ENCODE measurements at regions not wholly inside any gene's neighbourhood (a gene's known extent, or its start where the extent isn't known, plus 50 kb on each side); places are given as distances from the start of the nearest gene placed in this dataset.
"Not testable (repeated sequence)": the region's sequence is repeated elsewhere in the genome, so short reads cannot be mapped to it uniquely, and the experiment has no call there.

DNA sequence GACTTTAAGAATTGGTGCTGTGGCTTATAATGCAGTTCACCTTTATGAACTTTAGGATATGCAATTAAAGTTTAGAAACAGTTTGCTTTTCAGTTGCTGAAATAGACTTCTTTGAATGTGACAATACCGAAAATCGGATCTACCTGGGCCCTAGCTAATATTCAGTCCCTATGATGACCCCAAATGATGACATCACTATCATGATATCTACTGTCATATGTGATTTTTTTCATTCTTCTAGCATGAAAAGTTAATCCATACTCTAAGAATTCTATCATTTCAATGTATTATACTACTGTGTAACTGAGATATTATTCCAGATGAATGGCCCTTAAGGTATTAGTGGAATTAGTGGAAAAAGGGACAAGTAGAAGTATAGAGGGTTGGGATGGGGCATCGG lies 487.2 kb upstream of the TUSC1 start:
- DNase-seq: no peak

DNA sequence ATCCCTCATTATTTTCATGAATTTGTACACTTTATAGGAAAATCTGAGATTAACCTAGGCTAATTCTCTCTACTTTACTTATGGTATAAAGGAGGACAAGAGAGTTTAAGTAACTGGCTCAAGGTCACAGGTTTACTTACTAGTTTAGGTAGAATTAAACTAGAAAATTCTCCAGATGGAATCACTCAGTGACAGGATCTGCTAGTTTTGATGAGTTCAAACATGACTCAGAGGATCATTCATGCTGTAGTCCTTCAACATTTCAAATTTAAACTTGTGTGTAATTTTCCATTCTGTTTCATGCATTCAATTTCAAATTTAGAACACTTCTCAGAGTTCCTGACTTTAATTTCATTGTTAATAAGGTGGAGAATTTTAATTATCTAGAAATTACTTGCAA lies 485.7 kb upstream of the TUSC1 start:
- no peak for DNase-seq

DNA sequence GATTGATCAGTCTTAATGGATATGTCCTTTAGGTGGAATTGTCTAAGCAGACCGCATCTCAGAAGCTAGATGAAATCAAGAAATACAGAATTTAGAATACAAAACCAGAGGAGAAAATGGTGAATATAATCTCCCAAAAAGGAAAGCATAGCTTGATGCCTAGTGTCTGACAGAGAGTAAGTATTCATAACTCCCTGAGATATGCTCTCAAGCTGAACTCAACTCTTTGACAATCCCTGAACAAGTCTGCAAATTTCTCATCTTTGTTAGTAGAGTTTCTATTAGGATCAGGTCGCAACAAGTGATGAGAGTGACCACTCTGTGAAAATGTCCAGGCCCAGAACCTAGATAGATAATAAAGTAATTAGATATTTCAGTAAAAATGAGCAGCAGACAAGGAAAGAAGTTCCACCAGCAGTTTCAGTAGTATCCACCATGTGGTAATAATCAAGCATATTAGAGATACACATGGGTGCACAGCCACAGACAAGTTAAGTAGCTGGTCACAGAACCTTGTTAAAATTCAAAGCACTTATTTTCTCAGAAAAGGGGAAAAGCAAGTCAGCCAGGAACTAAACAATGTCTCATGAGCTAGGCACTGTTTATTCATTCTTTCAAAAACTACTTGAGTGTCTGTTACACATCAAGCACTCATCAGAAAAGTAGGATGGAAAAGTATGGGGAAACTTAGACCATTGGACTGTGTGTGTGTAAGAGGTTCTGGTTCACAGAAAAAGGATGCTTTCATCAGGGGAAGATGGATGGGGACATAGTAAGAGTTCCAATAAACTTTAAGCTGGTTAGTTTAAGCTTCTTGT lies 481.5 kb upstream of the TUSC1 start:
- DNase-seq: no peak

DNA sequence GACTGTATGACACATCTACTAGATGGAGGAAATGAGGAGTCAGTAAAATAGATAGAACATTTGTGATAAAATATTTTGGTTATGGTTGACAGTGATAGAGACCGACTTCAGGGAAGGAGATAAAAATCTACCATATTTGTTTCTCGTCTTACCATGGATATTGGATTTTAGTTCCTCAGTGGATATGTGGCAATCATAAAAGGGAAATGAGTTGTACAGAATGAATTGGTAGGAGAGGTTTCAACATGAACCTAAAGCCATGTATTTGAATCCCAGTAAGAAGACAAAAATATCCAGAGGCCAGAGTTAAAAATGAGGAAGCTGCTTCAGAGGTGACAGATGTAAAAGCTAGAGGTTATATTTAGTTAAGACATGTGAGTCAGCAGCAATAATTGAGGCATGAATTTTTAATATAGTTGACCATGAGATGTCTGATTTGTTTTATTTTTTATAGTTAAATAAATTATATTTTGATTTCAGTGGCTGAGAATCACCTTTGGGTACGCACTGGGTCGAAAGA lies 480.4 kb upstream of the TUSC1 start:
- DNase-seq: no peak

DNA sequence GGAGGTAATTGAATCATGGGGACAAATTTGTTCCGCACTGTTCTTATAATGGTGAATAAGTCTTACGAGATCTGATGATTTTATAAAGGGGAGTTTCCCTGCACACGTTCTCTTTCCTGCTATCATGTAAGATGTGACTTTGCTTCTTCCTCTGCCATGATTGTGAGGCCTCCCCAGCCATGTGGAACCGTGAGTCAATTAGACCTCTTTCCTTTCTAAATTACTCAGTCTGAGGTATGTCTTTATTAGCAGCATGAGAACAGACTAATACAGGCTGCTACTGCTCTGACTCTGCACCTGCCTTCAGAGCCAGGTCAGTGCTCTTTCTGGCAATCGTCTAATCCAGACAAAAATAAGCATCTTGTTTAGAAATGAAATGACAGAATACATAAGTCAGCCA lies 479.2 kb upstream of the TUSC1 start:
- DNase-seq: no peak

DNA sequence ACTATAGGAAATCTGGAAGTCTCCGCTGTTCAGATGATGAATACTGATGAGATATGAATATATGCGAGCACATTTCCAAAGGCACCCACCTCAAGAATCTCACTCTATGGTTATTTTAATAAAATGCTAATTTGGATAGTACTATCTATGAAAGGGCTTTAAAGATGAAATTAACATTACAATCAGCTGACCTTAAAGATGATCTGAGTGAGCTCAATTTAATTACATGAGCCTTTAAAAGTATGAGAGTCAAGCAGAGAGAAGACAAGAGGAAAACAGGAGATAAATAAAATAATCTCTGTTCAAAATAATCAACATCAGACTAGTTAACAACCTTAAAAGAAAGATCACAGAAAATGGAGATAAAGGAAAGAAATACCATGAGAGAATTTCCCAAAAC lies 474.1 kb upstream of the TUSC1 start:
- no peak for DNase-seq

DNA sequence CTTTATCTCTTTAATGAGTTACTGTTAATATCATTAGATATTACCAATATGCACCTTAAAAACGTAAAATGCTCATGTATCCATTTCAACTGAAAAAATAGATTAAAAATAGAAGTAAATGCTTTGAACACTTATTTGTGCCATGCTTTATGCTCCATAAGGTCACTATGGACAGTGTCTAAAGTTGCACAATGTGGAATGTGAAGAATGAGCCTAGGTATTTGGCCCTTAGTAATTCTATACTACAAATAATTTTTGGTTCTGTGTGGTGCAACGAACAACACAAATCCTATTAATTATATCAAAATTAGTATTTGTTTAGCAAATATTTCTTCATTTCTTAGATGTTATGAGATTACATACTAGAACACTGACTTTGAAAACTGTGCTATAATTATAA lies 469.9 kb upstream of the TUSC1 start:
- DNase-seq: no peak

DNA sequence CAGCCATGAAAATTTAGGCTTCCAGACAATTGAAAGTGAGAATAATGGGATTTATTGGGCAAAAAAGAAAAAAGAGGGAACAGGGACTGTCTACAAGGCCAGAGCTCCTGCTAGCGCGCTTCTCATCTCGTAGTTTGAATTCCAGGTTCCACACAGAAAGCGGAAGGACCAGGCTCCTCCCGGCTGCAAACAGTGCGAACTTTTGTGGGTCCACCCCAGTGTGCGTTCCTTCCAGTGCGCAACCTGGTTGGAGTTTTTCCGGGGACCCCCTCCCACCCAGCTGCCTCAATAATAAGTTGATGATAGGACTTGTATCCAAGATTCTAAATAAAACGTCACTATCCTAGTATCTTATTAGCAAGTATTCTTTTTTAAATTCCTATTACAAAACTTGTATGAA lies 467.7 kb upstream of the TUSC1 start:
- no peak for DNase-seq

DNA sequence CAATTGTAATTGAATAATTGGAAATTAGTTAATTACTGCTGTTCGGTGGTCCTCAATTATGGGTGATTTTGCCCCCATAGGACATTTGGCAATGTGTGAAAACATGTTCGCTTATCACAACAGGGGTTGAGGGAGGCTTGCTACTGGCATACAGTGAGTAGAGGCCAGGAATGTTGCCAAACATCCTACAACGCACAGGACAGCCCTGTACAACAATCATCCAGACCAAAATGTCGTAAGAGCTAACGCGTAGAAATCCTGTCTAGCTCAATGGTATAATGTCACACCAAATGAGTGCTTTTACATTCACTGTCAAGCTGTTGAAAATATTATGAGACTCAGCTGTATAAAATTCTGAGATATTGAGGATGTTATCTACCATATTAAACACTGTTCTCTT lies 464.4 kb upstream of the TUSC1 start:
- DNase-seq: no peak

DNA sequence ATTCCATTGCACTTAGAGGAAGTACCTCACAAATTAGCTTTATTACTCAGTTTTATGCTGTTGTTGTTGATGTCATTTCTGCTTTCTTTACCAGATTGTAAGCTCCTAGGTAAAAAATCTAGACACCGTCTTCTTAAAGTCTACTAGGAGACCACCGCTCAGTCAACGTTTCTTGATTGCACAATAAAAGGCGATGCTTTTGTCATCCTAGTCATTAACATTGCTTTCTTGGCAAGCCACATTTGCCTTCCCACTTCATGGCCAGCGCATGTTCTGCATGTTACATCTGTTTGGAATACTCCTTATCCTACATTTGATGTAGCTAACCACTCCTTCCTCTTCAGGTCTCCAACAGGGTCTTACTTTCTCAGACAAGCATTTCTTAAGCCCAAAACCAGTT lies 464.0 kb upstream of the TUSC1 start:
- DNase-seq: no peak

DNA sequence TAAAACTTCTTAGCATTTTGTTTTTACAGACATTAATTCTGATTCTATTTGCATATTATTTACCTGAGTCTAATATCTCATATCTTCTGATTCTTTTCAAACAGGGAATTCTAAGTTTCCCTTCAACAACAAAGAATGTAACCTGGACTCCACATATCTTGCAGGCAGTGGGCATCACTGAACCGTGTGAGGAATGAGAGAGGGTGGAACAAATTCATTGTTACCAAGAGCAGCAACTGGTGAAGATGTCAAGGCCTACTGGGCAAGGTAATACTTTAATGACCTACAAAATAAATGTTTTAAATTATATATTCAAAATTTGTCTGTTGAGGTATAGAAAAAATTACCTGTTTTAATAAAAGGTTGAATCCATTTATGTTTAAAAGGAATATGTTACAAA lies 455.3 kb upstream of the TUSC1 start:
- DNase-seq: no peak

DNA sequence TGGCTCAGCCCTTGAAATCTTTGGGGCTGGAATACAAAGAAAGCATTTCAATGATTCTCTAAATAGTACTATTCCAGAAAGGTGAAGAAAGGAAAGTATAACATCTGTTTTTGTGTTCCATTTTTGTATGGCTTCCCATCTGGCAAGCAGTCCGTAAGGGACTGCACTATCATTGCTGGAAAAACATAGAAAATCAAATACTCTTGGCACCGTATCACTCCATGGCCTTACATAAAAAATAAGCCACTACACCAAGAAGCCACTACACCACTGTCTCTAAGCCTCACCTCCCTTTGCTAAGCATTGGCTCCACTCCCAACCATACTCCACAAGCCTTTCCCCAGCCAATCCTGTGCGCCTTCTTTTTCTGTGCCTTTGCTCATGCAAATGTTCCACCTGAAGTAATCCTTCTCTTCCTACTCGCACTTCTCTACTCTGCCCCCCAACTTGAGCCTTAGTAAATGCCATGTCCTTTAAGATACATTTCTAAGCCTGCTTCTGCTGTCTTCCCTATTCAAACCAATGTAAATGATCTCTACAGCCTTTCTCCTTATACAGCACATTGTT lies 454.6 kb upstream of the TUSC1 start:
- DNase-seq: no peak

DNA sequence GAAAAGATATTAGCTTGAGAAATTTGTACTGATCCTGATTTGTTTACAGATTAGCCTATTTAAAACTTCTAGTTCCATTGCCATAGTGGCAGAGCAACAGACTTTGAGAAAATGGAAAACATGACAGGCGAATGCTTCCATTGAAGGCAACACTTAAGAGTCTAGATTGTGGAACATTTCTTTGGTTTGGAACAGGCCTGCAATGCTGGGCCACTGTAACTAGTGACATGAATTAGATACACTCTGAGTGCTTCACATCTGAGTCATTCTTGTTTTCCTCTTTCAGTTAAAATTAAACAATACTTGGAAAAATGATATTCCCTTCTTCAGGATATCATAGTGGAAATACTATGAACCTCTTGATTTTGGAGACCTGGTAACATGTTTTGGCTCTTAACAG lies 453.6 kb upstream of the TUSC1 start:
- DNase-seq: no peak

DNA sequence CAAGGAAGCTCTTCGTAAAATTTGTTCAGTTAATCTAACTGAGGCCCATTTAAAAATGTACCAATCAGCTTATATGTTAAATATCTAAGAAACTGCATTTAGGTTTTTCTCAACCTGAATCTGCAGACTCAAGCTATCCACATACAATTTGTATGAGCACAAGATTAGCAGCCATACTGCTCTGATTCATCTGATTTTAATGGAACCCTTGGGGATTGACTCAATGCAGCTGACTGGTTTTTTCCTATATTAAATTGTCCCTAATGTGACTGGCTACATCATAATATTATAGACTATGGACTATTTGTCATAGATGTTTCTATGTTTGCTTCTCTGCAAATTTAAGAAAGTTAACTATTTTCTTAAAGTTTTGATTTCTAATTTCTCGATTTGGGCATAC lies 451.0 kb upstream of the TUSC1 start:
- no peak for DNase-seq

DNA sequence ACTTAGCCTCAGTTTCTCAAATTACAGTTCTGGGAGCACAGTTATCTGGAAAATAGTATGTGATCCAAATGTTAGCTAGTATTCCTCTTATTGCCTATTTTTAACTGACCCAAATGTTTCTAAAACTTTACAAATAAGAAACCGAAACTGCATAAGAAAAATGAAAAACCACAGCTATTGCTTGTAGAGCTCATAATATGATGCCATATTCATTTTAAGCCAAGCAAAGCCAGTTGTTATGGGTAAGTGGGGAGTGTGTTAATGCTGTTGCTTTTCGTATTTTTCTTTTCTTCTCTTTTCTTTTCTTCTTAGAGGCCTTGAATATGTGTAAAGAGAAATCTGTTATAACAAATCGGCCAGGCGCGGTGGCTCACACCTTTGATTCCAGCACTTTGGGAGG lies 447.4 kb upstream of the TUSC1 start:
- no peak for DNase-seq

DNA sequence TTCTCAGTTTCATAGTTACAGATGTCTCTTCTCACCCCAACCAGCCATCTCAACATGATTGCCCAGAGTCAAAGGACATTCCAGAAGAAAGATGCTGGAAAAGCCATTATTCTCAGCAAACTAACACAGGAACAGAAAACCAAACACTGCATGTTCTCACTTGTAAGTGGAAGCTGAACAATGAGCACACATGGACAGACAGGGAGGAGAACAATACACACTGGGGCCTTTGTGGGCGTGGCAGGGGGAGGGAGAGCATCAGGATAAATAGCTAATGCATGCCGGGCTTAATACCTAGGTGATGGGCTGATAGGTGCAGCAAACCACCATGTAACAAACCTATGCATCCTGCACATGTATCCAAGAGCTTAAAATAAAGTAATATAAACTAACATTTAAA lies 437.8 kb upstream of the TUSC1 start:
- not testable (repeated sequence) for DNase-seq

DNA sequence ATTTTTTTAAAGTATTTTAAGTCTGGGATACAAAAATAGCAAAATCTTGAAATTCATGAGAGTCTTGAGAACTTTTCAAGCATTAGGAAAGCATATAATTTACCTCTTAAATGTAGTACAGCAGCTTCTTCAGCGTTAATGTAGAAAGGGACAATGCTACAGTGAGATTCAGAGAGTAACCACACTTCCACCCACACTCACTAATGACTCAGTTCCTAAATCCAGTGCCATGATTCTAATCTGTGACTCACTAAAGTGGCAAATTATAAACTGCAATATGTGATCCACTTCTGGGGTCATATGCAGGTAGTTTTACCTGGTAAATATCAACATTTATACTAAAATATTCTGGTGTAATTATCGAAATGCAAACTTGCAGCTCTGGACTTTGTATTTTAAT lies 434.5 kb upstream of the TUSC1 start:
- DNase-seq: no peak

DNA sequence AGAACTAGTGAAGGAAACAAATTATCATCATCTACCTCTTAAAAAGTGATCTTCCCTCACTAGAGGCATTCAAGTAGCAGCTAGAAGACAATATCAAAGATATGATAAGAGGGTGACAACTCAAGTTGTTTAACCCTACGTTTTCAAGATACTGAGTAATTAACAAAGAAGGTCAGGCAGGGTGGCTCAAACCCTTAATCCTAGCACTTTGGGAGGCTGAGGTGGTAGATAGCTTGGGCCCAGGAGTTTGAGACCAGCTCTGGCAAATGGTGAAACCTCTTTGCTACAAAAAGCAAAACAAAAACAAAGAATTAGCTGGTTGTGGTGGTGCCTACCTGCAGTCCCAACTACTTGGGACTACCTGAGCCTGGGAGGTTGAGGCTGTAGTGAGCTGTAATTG lies 408.2 kb upstream of the TUSC1 start:
- no peak for DNase-seq

DNA sequence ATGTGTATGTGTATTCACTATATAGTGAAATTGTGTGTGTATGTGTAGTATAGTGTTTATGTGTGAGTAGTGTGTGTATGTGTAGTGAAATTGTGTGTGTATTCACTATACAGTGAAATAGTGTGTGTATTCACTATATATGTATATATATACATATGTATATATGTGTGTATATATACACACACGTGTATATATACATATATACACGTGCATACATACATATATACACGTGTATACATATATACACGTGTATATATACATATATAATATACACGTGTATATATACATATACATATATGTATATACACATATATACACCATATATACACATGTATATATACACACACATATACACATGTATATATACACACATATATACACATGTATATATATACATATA lies 403.6 kb upstream of the TUSC1 start:
- no peak for DNase-seq

DNA sequence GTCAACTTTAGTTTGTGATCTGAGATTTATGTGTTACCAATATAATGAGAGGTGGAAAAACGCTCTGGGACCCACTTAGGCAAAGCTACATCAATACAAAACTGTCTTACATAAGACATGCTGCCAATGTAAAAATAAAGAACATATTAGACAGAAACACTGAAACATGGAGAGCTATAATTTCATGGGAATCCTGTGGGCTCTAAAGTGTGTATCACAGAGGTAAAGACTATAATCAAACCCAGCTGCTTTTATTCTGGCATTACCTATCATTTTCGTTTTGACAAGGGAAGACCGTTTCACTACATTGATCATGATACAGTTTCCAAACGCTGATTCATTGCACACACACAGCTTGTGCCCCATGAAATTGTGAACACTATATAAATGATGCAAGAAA lies 400.5 kb upstream of the TUSC1 start:
- DNase-seq: no peak

DNA sequence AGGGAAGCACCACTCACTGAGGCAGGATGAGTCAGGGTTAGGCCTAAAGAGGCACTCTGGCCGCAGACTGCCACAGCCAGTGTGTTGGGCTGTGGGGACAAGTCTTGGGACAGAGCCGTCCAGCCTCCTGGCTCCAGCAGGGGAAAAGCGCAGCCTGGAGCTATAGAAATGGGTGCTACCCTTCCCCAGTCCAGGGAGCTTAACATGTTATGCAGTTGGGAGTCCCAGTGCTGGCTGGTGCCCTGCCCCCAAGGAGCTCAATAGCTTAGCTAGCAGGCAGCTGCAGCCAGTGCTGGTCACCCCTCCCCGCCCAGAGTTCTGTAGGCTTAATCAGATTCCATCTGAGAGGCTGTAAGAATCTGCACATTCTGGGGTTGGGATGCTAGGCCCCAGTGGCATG lies 399.6 kb upstream of the TUSC1 start:
- DNase-seq: no peak

DNA sequence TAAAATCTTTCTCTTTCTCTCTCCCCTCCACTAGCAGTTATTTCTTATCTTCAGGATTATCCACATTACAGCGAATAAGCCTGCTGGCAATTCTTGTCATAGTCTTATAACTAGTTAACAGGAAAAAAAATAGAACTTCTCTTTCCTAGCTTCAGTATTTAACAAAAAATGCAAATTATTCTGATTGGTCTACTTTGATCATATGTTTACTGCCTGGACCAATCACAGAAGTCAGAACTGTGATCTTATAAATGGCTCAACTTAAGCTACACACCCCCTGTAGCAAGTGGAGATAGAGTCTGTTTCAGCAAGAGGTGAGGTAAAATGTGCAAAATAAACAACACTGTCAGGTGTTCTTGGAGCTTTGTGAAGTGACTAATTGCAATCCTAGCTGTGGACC lies 389.4 kb upstream of the TUSC1 start:
- DNase-seq: no peak

DNA sequence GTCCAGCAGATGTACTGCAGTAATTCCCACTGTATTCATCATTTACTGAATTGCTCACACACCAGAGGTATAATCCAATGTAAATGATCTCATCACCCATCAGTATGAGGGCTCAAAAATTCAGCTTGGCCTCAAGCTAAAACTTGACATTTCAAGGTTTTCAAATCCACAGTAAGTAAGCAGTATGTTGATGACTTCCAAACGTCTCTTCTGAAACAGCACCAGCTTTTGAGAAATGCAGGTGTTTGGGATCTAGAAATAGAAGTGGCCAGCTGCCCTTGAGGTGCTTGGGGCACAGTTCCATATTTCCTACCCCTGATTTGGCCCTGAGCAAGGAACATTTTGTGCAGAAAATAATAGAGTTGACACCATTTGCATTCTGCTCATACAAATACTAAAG lies 388.0 kb upstream of the TUSC1 start:
- DNase-seq: no peak

DNA sequence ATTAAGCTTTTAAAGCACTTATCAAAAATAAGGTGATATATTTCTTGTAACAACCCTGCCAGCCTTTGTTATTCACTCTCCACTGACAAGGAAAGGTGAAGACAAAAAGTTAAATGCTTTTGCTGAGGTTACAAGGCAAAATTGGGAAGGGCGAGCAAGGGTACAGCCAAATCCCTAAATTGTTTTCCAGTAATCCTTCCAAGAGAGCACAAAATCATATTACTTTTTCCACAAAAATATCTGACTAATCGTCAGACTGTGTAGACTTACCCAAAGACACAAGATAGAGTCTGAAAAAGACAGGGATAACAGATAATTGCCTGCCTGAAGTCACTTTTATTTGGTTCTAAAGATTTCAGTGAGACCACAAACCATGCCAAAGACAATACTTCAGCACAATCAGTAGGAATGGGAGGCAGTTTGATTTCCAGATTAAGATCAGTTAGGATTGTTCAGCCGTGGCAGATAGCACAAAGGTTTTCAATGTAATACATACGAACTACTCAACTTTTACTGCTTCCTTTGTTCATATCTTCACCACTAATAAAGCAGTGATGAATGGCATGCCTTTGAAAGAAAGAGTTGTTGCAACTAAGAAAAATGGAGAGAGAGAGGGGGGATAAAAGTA lies 383.8 kb upstream of the TUSC1 start:
- DNase-seq: no peak

Measured in renal pelvis (tissue), 1 donor.